IMR-90 (cell line): ENCODE measurements at regions not wholly inside any gene's neighbourhood (a gene's known extent, or its start where the extent isn't known, plus 50 kb on each side); places are given as distances from the start of the nearest gene placed in this dataset.

ENCODE experiments used
- ATAC-seq: fragments of 200-7000 bp; cut with Tn5 transposase; 2 replicates; pipeline ENCODE4 v1.9.1; 2020; ENCODE audit warnings: low read depth, mild to moderate bottlenecking, moderate library complexity
- BruUV-seq: library from RNA; stranded (reverse); fragments of 400-500 nt; replicated peaks from 2 replicates; lab custom pipeline; 2021; lab: Mats Ljungman, UMichigan
- CTCF ChIA-PET: fragments of 300-600 bp; formaldehyde crosslinking; extraction: SDS; loops from one replicate; lab custom pipeline; 2021; ENCODE audit warnings: antibody characterized with exemption; lab: Yijun Ruan, JAX
- POLR2A ChIA-PET: fragments of 300-600 bp; sonication (Branson Sonifier 250); formaldehyde crosslinking; loops from one replicate; lab custom pipeline; 2022; ENCODE audit warnings: antibody characterized with exemption; ENCODE audit not compliant: unreplicated experiment; lab: Charles Lee
- DNase-seq: peaks from one replicate; pipeline ENCODE4 v3.0.0; 2013
- H2AFZ ChIP-seq: replicated peaks from 2 replicates; pipeline ENCODE3; 2013; ENCODE audit warnings: low read length, mild to moderate bottlenecking; ENCODE audit not compliant: poor library complexity
- H2AK5ac ChIP-seq: 2 replicates; pipeline ENCODE4 v1.6.1; 2013; ENCODE audit warnings: low read depth, low read length, inconsistent platforms
- H2AK9ac ChIP-seq: replicated peaks from 2 replicates; pipeline ENCODE3; 2013; ENCODE audit warnings: mild to moderate bottlenecking, low read depth, low read length, moderate library complexity; ENCODE audit not compliant: poor library complexity
- H2BK120ac ChIP-seq: 2 replicates; pipeline ENCODE4 v1.6.1; 2013; ENCODE audit warnings: low read depth, low read length, inconsistent platforms
- H2BK15ac ChIP-seq: 3 replicates; pipeline ENCODE4 v1.6.1; 2013; ENCODE audit warnings: low read depth, low read length, inconsistent platforms
- H2BK20ac ChIP-seq: 2 replicates; pipeline ENCODE4 v1.6.1; 2013; ENCODE audit warnings: low read depth, mild to moderate bottlenecking, inconsistent platforms, low read length, moderate library complexity
- H2BK5ac ChIP-seq: 2 replicates; pipeline ENCODE4 v1.6.1; 2013; ENCODE audit warnings: mild to moderate bottlenecking, low read depth, low read length, inconsistent platforms; ENCODE audit not compliant: poor library complexity, severe bottlenecking
- H3K14ac ChIP-seq: replicated peaks from 2 replicates; pipeline ENCODE4 v1.6.1; 2013; ENCODE audit warnings: low read depth, low read length, inconsistent platforms
- H3K18ac ChIP-seq: 2 replicates; pipeline ENCODE4 v1.6.1; 2013; ENCODE audit warnings: low read depth, low read length, control low read depth
- H3K23ac ChIP-seq: 2 replicates; pipeline ENCODE4 v1.6.1; 2013; ENCODE audit warnings: low read depth, low read length, inconsistent platforms
- H3K27ac ChIP-seq: 2 replicates; pipeline ENCODE4 v1.5.1; 2013; ENCODE audit warnings: mild to moderate bottlenecking, control low read depth, low read length; ENCODE audit not compliant: insufficient read depth
- H3K27me3 ChIP-seq: 2 replicates; pipeline ENCODE4 v1.6.1; 2013; ENCODE audit warnings: low read length; ENCODE audit not compliant: control insufficient read depth, insufficient read depth
- H3K36me3 ChIP-seq: 2 replicates; pipeline ENCODE4 v1.6.1; 2013; ENCODE audit warnings: low read length, mixed read lengths; ENCODE audit not compliant: control insufficient read depth, insufficient read depth
- H3K4ac ChIP-seq: 2 replicates; pipeline ENCODE4 v1.6.1; 2013; ENCODE audit warnings: low read depth, low read length, inconsistent platforms
- H3K4me1 ChIP-seq: 2 replicates; pipeline ENCODE4 v1.6.1; 2013; ENCODE audit warnings: low read length, mixed read lengths; ENCODE audit not compliant: control insufficient read depth, insufficient read depth
- H3K4me2 ChIP-seq: 2 replicates; pipeline ENCODE4 v1.6.1; 2013; ENCODE audit warnings: low read depth, mild to moderate bottlenecking, control low read depth, low read length, moderate library complexity
- H3K4me3 ChIP-seq: 2 replicates; pipeline ENCODE4 v1.5.1; 2013; ENCODE audit warnings: low read depth, mild to moderate bottlenecking, control low read depth, low read length, moderate library complexity; ENCODE audit not compliant: insufficient read depth
- H3K56ac ChIP-seq: 2 replicates; pipeline ENCODE4 v1.6.1; 2013; ENCODE audit warnings: low read length, inconsistent platforms; ENCODE audit not compliant: insufficient read depth; ENCODE audit errors: extremely low read depth
- H3K79me1 ChIP-seq, 2 experiments: 2 replicates each; pipeline ENCODE4 v1.6.1; 2013; ENCODE audit warnings: low read length in 2 of 2, inconsistent platforms in 1 of 2, low read depth in 1 of 2
- H3K9ac ChIP-seq: 2 replicates; pipeline ENCODE4 v1.6.1; 2013; ENCODE audit warnings: low read depth, low read length, control low read depth
- H3K9me1 ChIP-seq: 2 replicates; pipeline ENCODE4 v1.6.1; 2013; ENCODE audit warnings: low read length, inconsistent platforms; ENCODE audit not compliant: insufficient read depth
- H3K9me3 ChIP-seq: 2 replicates; pipeline ENCODE4 v1.6.1; 2013; ENCODE audit warnings: low read length; ENCODE audit not compliant: control insufficient read depth, insufficient read depth
- H4K20me1 ChIP-seq: 2 replicates; pipeline ENCODE4 v1.6.1; 2013; ENCODE audit warnings: low read length, inconsistent platforms; ENCODE audit not compliant: insufficient read depth
- H4K5ac ChIP-seq: 2 replicates; pipeline ENCODE4 v1.6.1; 2013; ENCODE audit warnings: mild to moderate bottlenecking, low read depth, low read length, control low read depth
- H4K8ac ChIP-seq, 2 experiments: 2 replicates each; pipeline ENCODE4 v1.6.1; 2013; ENCODE audit warnings: low read depth in 2 of 2, low read length in 2 of 2, control low read depth in 1 of 2, inconsistent platforms in 1 of 2
- H4K91ac ChIP-seq: 2 replicates; pipeline ENCODE4 v1.6.1; 2013; ENCODE audit warnings: low read depth, low read length, inconsistent platforms; ENCODE audit not compliant: insufficient read depth
- BHLHE40 ChIP-seq: fragments of 150-350 bp; IDR thresholded peaks from 2 replicates; pipeline ENCODE4 v1.6.1; 2016; ENCODE audit warnings: mild to moderate bottlenecking, low read depth, low read length
- CEBPB ChIP-seq: IDR thresholded peaks from 2 replicates; pipeline ENCODE4 v1.6.1; 2012; ENCODE audit warnings: low read depth, low read length, improper control_type of control experiment
- CHD1 ChIP-seq: IDR thresholded peaks from 2 replicates; pipeline ENCODE4 v1.6.1; 2012; ENCODE audit warnings: low read depth, low read length, improper control_type of control experiment
- FOS ChIP-seq: fragments of 150-350 bp; IDR thresholded peaks from 2 replicates; pipeline ENCODE4 v1.6.1; 2016; ENCODE audit warnings: low read depth, low read length
- MAFK ChIP-seq: IDR thresholded peaks from 2 replicates; pipeline ENCODE4 v1.6.1; 2012; ENCODE audit warnings: low read depth, low read length, improper control_type of control experiment
- MAZ ChIP-seq: IDR thresholded peaks from 2 replicates; pipeline ENCODE4 v1.6.1; 2012; ENCODE audit warnings: low read depth, mild to moderate bottlenecking, low read length, improper control_type of control experiment, moderate library complexity, borderline replicate concordance
- MXI1 ChIP-seq: IDR thresholded peaks from 2 replicates; pipeline ENCODE4 v1.6.1; 2012; ENCODE audit warnings: low read depth, mild to moderate bottlenecking, low read length, moderate library complexity, borderline replicate concordance
- NFE2L2 ChIP-seq: fragments of 150-350 bp; IDR thresholded peaks from 2 replicates; pipeline ENCODE4 v1.6.1; 2016; ENCODE audit warnings: low read depth, mild to moderate bottlenecking, low read length
- POLR2A ChIP-seq: IDR thresholded peaks from 2 replicates; pipeline ENCODE4 v1.6.1; 2012; ENCODE audit warnings: mild to moderate bottlenecking, low read depth, low read length
- RAD21 ChIP-seq: IDR thresholded peaks from 2 replicates; pipeline ENCODE4 v1.6.1; 2012; ENCODE audit warnings: low read length, improper control_type of control experiment
- RCOR1 ChIP-seq: IDR thresholded peaks from 2 replicates; pipeline ENCODE4 v1.6.1; 2012; ENCODE audit warnings: mild to moderate bottlenecking, low read length, improper control_type of control experiment; ENCODE audit not compliant: insufficient replicate concordance
- RFX5 ChIP-seq: IDR thresholded peaks from 2 replicates; pipeline ENCODE4 v1.8.0; 2012; ENCODE audit warnings: low read depth, mild to moderate bottlenecking, low read length, moderate library complexity
- SMC3 ChIP-seq: fragments of 150-350 bp; IDR thresholded peaks from 2 replicates; pipeline ENCODE4 v1.6.1; 2016; ENCODE audit warnings: low read depth, mild to moderate bottlenecking, antibody characterized with exemption, low read length, moderate library complexity
- WGBS, 2 experiments: methylation state at CpG; one replicate each; pipeline versions ENCODE4 v1.1.5 to v1.1.7; 2013; ENCODE audit warnings: missing lambda C conversion rate in 2 of 2; ENCODE audit not compliant: insufficient read length in 1 of 2; ENCODE audit errors: extremely low coverage in 2 of 2; 5-methylcytosine and 5-hydroxymethylcytosine counted together
- dilution Hi-C: fragments of 300-500 bp; cut with HindIII; formaldehyde crosslinking; loops from one replicate; pipeline ENCODE4 v1.14.3; 2018; ENCODE audit warnings: low sequenced_read_pairs; ENCODE audit not compliant: unreplicated experiment
- in situ Hi-C: fragments of 300-500 bp; cut with MboI; formaldehyde crosslinking; loops from 3 replicates; pipeline ENCODE4 v1.14.3; 2019; ENCODE audit warnings: low sequenced_read_pairs, inconsistent platforms, mixed read lengths
- intact Hi-C: fragments of 100-400 bp; cut with micrococcal nuclease; formaldehyde crosslinking; loops from 2 replicates; pipeline ENCODE4 v1.10.0; 2022
- TF ChIP-seq, protein P1 (sequence below): conservative IDR thresholded peaks from 2 replicates; pipeline ENCODE4 v1.5.1; 2012; ENCODE audit warnings: mild to moderate bottlenecking, low read depth, low read length, improper control_type of control experiment
- TF ChIP-seq, protein P2 (sequence below): fragments of 150-350 bp; IDR thresholded peaks from 2 replicates; pipeline ENCODE4 v1.6.1; 2017; ENCODE audit warnings: mild to moderate bottlenecking, antibody characterized with exemption, low read length, low read depth
- TF ChIP-seq, protein P3 (sequence below): fragments of 150-350 bp; IDR thresholded peaks from 2 replicates; pipeline ENCODE4 v1.6.1; 2016; ENCODE audit warnings: low read depth, mild to moderate bottlenecking, low read length, moderate library complexity, borderline replicate concordance

DNA sequence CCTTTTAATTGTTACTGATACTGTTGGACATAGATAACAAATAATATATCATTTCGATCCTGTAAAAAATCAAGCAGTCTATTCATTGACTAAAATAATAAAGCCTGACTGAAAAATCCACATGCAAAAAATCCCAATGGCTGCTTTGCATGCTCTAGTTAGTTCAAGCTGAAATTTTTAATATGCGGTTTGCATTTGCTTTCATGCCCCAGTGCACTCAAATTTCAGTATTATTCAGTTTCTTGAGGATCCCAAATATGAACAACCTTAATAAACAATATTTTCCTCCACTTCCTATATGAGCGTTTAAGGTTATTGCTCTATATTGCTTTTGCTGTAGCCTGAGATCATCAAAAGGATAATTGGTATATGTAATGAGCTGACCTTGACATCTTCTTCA is 75.1 kb upstream of the DPH5 start:
- no peak overlapping the region for H4K5ac ChIP-seq
- no TSS peak for BruUV-seq
- ATAC-seq (no peak), DNase-seq (no peak)
- H3K9me1 ChIP-seq = no peaks in the 10 kb centered on the region
- no peak overlapping the region for H3K56ac ChIP-seq
- no peak overlapping the region for H2BK15ac ChIP-seq
- WGBS, 2 experiments = 100% methylated on average over 1 of the region's 3 CpGs; no CpG with 5 or more reads in 1 of the 2 experiments
- H2BK20ac ChIP-seq = no peak overlapping the region
- no peak overlapping the region for H2AFZ ChIP-seq
- H4K20me1 ChIP-seq = no peaks in the 10 kb centered on the region
- no peak overlapping the region for H4K8ac ChIP-seq
- POLR2A ChIA-PET = no interaction called here
- no peak overlapping the region for H2BK5ac ChIP-seq
- H2AK9ac ChIP-seq = no peak overlapping the region
- TF ChIP-seq MAZ (no peak), FOS (no peak), CHD1 (no peak), SMC3 (no peak), CEBPB (no peak), RAD21 (no peak), RCOR1 (no peak), MAFK (no peak), BHLHE40 (no peak), RFX5 (no peak), NFE2L2 (no peak), POLR2A (no peak), MXI1 (no peak)
- TF ChIP-seq, protein P1, sequence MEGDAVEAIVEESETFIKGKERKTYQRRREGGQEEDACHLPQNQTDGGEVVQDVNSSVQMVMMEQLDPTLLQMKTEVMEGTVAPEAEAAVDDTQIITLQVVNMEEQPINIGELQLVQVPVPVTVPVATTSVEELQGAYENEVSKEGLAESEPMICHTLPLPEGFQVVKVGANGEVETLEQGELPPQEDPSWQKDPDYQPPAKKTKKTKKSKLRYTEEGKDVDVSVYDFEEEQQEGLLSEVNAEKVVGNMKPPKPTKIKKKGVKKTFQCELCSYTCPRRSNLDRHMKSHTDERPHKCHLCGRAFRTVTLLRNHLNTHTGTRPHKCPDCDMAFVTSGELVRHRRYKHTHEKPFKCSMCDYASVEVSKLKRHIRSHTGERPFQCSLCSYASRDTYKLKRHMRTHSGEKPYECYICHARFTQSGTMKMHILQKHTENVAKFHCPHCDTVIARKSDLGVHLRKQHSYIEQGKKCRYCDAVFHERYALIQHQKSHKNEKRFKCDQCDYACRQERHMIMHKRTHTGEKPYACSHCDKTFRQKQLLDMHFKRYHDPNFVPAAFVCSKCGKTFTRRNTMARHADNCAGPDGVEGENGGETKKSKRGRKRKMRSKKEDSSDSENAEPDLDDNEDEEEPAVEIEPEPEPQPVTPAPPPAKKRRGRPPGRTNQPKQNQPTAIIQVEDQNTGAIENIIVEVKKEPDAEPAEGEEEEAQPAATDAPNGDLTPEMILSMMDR = no peak
- TF ChIP-seq, protein P2, sequence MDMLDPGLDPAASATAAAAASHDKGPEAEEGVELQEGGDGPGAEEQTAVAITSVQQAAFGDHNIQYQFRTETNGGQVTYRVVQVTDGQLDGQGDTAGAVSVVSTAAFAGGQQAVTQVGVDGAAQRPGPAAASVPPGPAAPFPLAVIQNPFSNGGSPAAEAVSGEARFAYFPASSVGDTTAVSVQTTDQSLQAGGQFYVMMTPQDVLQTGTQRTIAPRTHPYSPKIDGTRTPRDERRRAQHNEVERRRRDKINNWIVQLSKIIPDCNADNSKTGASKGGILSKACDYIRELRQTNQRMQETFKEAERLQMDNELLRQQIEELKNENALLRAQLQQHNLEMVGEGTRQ = no peak
- TF ChIP-seq, protein P3, sequence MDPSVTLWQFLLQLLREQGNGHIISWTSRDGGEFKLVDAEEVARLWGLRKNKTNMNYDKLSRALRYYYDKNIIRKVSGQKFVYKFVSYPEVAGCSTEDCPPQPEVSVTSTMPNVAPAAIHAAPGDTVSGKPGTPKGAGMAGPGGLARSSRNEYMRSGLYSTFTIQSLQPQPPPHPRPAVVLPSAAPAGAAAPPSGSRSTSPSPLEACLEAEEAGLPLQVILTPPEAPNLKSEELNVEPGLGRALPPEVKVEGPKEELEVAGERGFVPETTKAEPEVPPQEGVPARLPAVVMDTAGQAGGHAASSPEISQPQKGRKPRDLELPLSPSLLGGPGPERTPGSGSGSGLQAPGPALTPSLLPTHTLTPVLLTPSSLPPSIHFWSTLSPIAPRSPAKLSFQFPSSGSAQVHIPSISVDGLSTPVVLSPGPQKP = no peak
- H4K91ac ChIP-seq = no peak overlapping the region
- no peaks in the 10 kb centered on the region for H3K36me3 ChIP-seq
- dilution Hi-C loops (no loop called here), intact Hi-C loops (no loop called here), in situ Hi-C loops (no loop called here)
- H3K27me3 ChIP-seq = no peaks in the 10 kb centered on the region
- H3K4ac ChIP-seq = no peak overlapping the region
- H2AK5ac ChIP-seq = no peak overlapping the region
- no peak overlapping the region for H3K9ac ChIP-seq
- peaks cover 3% of the 10 kb centered on the region; the same call in 1 of the 2 replicates for H3K4me1 ChIP-seq
- H3K4me2 ChIP-seq = no peak overlapping the region
- H3K23ac ChIP-seq = no peak overlapping the region
- H3K18ac ChIP-seq = no peak overlapping the region
- H3K27ac ChIP-seq = no peak overlapping the region
- H3K14ac ChIP-seq = no peak overlapping the region
- CTCF ChIA-PET = no interaction called here
- no peak overlapping the region for H3K4me3 ChIP-seq
- H3K79me1 ChIP-seq = no peaks in the 10 kb centered on the region
- no peak overlapping the region for H2BK120ac ChIP-seq
- H3K9me3 ChIP-seq = no peaks in the 10 kb centered on the region
